IMR-90 (cell line): ENCODE measurements at regions not wholly inside any gene's neighbourhood (a gene's known extent, or its start where the extent isn't known, plus 50 kb on each side); places are given as distances from the start of the nearest gene placed in this dataset.

Experiments
- ATAC-seq: fragments of 200-7000 bp; cut with Tn5 transposase; 2 replicates; pipeline ENCODE4 v1.9.1; 2020; ENCODE audit warnings: low read depth, mild to moderate bottlenecking, moderate library complexity
- BruUV-seq: library from RNA; stranded (reverse); fragments of 400-500 nt; replicated peaks from 2 replicates; lab custom pipeline; 2021; lab: Mats Ljungman, UMichigan
- CTCF ChIA-PET: fragments of 300-600 bp; formaldehyde crosslinking; extraction: SDS; loops from one replicate; lab custom pipeline; 2021; ENCODE audit warnings: antibody characterized with exemption; lab: Yijun Ruan, JAX
- POLR2A ChIA-PET: fragments of 300-600 bp; sonication (Branson Sonifier 250); formaldehyde crosslinking; loops from one replicate; lab custom pipeline; 2022; ENCODE audit warnings: antibody characterized with exemption; ENCODE audit not compliant: unreplicated experiment; lab: Charles Lee
- DNase-seq: peaks from one replicate; pipeline ENCODE4 v3.0.0; 2013
- H2AFZ ChIP-seq: replicated peaks from 2 replicates; pipeline ENCODE3; 2013; ENCODE audit warnings: low read length, mild to moderate bottlenecking; ENCODE audit not compliant: poor library complexity
- H2AK5ac ChIP-seq: 2 replicates; pipeline ENCODE4 v1.6.1; 2013; ENCODE audit warnings: low read depth, low read length, inconsistent platforms
- H2AK9ac ChIP-seq: replicated peaks from 2 replicates; pipeline ENCODE3; 2013; ENCODE audit warnings: mild to moderate bottlenecking, low read depth, low read length, moderate library complexity; ENCODE audit not compliant: poor library complexity
- H2BK120ac ChIP-seq: 2 replicates; pipeline ENCODE4 v1.6.1; 2013; ENCODE audit warnings: low read depth, low read length, inconsistent platforms
- H2BK15ac ChIP-seq: 3 replicates; pipeline ENCODE4 v1.6.1; 2013; ENCODE audit warnings: low read depth, low read length, inconsistent platforms
- H2BK20ac ChIP-seq: 2 replicates; pipeline ENCODE4 v1.6.1; 2013; ENCODE audit warnings: low read depth, mild to moderate bottlenecking, inconsistent platforms, low read length, moderate library complexity
- H2BK5ac ChIP-seq: 2 replicates; pipeline ENCODE4 v1.6.1; 2013; ENCODE audit warnings: mild to moderate bottlenecking, low read depth, low read length, inconsistent platforms; ENCODE audit not compliant: poor library complexity, severe bottlenecking
- H3K14ac ChIP-seq: replicated peaks from 2 replicates; pipeline ENCODE4 v1.6.1; 2013; ENCODE audit warnings: low read depth, low read length, inconsistent platforms
- H3K18ac ChIP-seq: 2 replicates; pipeline ENCODE4 v1.6.1; 2013; ENCODE audit warnings: low read depth, low read length, control low read depth
- H3K23ac ChIP-seq: 2 replicates; pipeline ENCODE4 v1.6.1; 2013; ENCODE audit warnings: low read depth, low read length, inconsistent platforms
- H3K27ac ChIP-seq: 2 replicates; pipeline ENCODE4 v1.5.1; 2013; ENCODE audit warnings: mild to moderate bottlenecking, control low read depth, low read length; ENCODE audit not compliant: insufficient read depth
- H3K27me3 ChIP-seq: 2 replicates; pipeline ENCODE4 v1.6.1; 2013; ENCODE audit warnings: low read length; ENCODE audit not compliant: control insufficient read depth, insufficient read depth
- H3K36me3 ChIP-seq: 2 replicates; pipeline ENCODE4 v1.6.1; 2013; ENCODE audit warnings: low read length, mixed read lengths; ENCODE audit not compliant: control insufficient read depth, insufficient read depth
- H3K4ac ChIP-seq: 2 replicates; pipeline ENCODE4 v1.6.1; 2013; ENCODE audit warnings: low read depth, low read length, inconsistent platforms
- H3K4me1 ChIP-seq: 2 replicates; pipeline ENCODE4 v1.6.1; 2013; ENCODE audit warnings: low read length, mixed read lengths; ENCODE audit not compliant: control insufficient read depth, insufficient read depth
- H3K4me2 ChIP-seq: 2 replicates; pipeline ENCODE4 v1.6.1; 2013; ENCODE audit warnings: low read depth, mild to moderate bottlenecking, control low read depth, low read length, moderate library complexity
- H3K4me3 ChIP-seq: 2 replicates; pipeline ENCODE4 v1.5.1; 2013; ENCODE audit warnings: low read depth, mild to moderate bottlenecking, control low read depth, low read length, moderate library complexity; ENCODE audit not compliant: insufficient read depth
- H3K56ac ChIP-seq: 2 replicates; pipeline ENCODE4 v1.6.1; 2013; ENCODE audit warnings: low read length, inconsistent platforms; ENCODE audit not compliant: insufficient read depth; ENCODE audit errors: extremely low read depth
- H3K79me1 ChIP-seq, 2 experiments: 2 replicates each; pipeline ENCODE4 v1.6.1; 2013; ENCODE audit warnings: low read length in 2 of 2, inconsistent platforms in 1 of 2, low read depth in 1 of 2
- H3K9ac ChIP-seq: 2 replicates; pipeline ENCODE4 v1.6.1; 2013; ENCODE audit warnings: low read depth, low read length, control low read depth
- H3K9me1 ChIP-seq: 2 replicates; pipeline ENCODE4 v1.6.1; 2013; ENCODE audit warnings: low read length, inconsistent platforms; ENCODE audit not compliant: insufficient read depth
- H3K9me3 ChIP-seq: 2 replicates; pipeline ENCODE4 v1.6.1; 2013; ENCODE audit warnings: low read length; ENCODE audit not compliant: control insufficient read depth, insufficient read depth
- H4K20me1 ChIP-seq: 2 replicates; pipeline ENCODE4 v1.6.1; 2013; ENCODE audit warnings: low read length, inconsistent platforms; ENCODE audit not compliant: insufficient read depth
- H4K5ac ChIP-seq: 2 replicates; pipeline ENCODE4 v1.6.1; 2013; ENCODE audit warnings: mild to moderate bottlenecking, low read depth, low read length, control low read depth
- H4K8ac ChIP-seq, 2 experiments: 2 replicates each; pipeline ENCODE4 v1.6.1; 2013; ENCODE audit warnings: low read depth in 2 of 2, low read length in 2 of 2, control low read depth in 1 of 2, inconsistent platforms in 1 of 2
- H4K91ac ChIP-seq: 2 replicates; pipeline ENCODE4 v1.6.1; 2013; ENCODE audit warnings: low read depth, low read length, inconsistent platforms; ENCODE audit not compliant: insufficient read depth
- BHLHE40 ChIP-seq: fragments of 150-350 bp; IDR thresholded peaks from 2 replicates; pipeline ENCODE4 v1.6.1; 2016; ENCODE audit warnings: mild to moderate bottlenecking, low read depth, low read length
- CEBPB ChIP-seq: IDR thresholded peaks from 2 replicates; pipeline ENCODE4 v1.6.1; 2012; ENCODE audit warnings: low read depth, low read length, improper control_type of control experiment
- CHD1 ChIP-seq: IDR thresholded peaks from 2 replicates; pipeline ENCODE4 v1.6.1; 2012; ENCODE audit warnings: low read depth, low read length, improper control_type of control experiment
- FOS ChIP-seq: fragments of 150-350 bp; IDR thresholded peaks from 2 replicates; pipeline ENCODE4 v1.6.1; 2016; ENCODE audit warnings: low read depth, low read length
- MAFK ChIP-seq: IDR thresholded peaks from 2 replicates; pipeline ENCODE4 v1.6.1; 2012; ENCODE audit warnings: low read depth, low read length, improper control_type of control experiment
- MAZ ChIP-seq: IDR thresholded peaks from 2 replicates; pipeline ENCODE4 v1.6.1; 2012; ENCODE audit warnings: low read depth, mild to moderate bottlenecking, low read length, improper control_type of control experiment, moderate library complexity, borderline replicate concordance
- MXI1 ChIP-seq: IDR thresholded peaks from 2 replicates; pipeline ENCODE4 v1.6.1; 2012; ENCODE audit warnings: low read depth, mild to moderate bottlenecking, low read length, moderate library complexity, borderline replicate concordance
- NFE2L2 ChIP-seq: fragments of 150-350 bp; IDR thresholded peaks from 2 replicates; pipeline ENCODE4 v1.6.1; 2016; ENCODE audit warnings: low read depth, mild to moderate bottlenecking, low read length
- POLR2A ChIP-seq: IDR thresholded peaks from 2 replicates; pipeline ENCODE4 v1.6.1; 2012; ENCODE audit warnings: mild to moderate bottlenecking, low read depth, low read length
- RAD21 ChIP-seq: IDR thresholded peaks from 2 replicates; pipeline ENCODE4 v1.6.1; 2012; ENCODE audit warnings: low read length, improper control_type of control experiment
- RCOR1 ChIP-seq: IDR thresholded peaks from 2 replicates; pipeline ENCODE4 v1.6.1; 2012; ENCODE audit warnings: mild to moderate bottlenecking, low read length, improper control_type of control experiment; ENCODE audit not compliant: insufficient replicate concordance
- RFX5 ChIP-seq: IDR thresholded peaks from 2 replicates; pipeline ENCODE4 v1.8.0; 2012; ENCODE audit warnings: low read depth, mild to moderate bottlenecking, low read length, moderate library complexity
- SMC3 ChIP-seq: fragments of 150-350 bp; IDR thresholded peaks from 2 replicates; pipeline ENCODE4 v1.6.1; 2016; ENCODE audit warnings: low read depth, mild to moderate bottlenecking, antibody characterized with exemption, low read length, moderate library complexity
- WGBS, 2 experiments: methylation state at CpG; one replicate each; pipeline versions ENCODE4 v1.1.5 to v1.1.7; 2013; ENCODE audit warnings: missing lambda C conversion rate in 2 of 2; ENCODE audit not compliant: insufficient read length in 1 of 2; ENCODE audit errors: extremely low coverage in 2 of 2; 5-methylcytosine and 5-hydroxymethylcytosine counted together
- dilution Hi-C: fragments of 300-500 bp; cut with HindIII; formaldehyde crosslinking; loops from one replicate; pipeline ENCODE4 v1.14.3; 2018; ENCODE audit warnings: low sequenced_read_pairs; ENCODE audit not compliant: unreplicated experiment
- in situ Hi-C: fragments of 300-500 bp; cut with MboI; formaldehyde crosslinking; loops from 3 replicates; pipeline ENCODE4 v1.14.3; 2019; ENCODE audit warnings: low sequenced_read_pairs, inconsistent platforms, mixed read lengths
- intact Hi-C: fragments of 100-400 bp; cut with micrococcal nuclease; formaldehyde crosslinking; loops from 2 replicates; pipeline ENCODE4 v1.10.0; 2022
- TF ChIP-seq, protein P1 (sequence below): fragments of 150-350 bp; IDR thresholded peaks from 2 replicates; pipeline ENCODE4 v1.6.1; 2016; ENCODE audit warnings: low read depth, mild to moderate bottlenecking, low read length, moderate library complexity, borderline replicate concordance
- TF ChIP-seq, protein P2 (sequence below): fragments of 150-350 bp; IDR thresholded peaks from 2 replicates; pipeline ENCODE4 v1.6.1; 2017; ENCODE audit warnings: mild to moderate bottlenecking, antibody characterized with exemption, low read length, low read depth
- TF ChIP-seq, protein P3 (sequence below): conservative IDR thresholded peaks from 2 replicates; pipeline ENCODE4 v1.5.1; 2012; ENCODE audit warnings: mild to moderate bottlenecking, low read depth, low read length, improper control_type of control experiment

DNA sequence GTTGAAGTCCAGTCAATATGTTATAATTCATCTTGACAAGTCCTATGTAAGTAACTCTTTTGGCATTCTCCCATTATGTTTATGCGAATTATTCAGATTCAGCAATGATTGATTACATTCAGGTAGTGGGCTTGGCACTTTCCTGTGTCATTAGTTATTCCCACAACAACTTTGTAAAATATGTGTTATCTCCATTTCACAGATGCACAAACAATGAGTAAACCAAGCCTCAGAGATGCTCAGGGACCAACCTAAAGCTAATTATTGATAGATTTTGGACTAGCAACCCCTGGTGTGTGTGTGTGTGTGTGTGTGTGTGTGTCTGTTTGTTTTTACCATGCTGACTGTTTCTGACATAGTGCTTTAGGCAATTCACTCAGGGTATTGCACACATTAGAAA lies 371.1 kb upstream of the C1orf87 start:
- Histone ChIP-seq H2AFZ (no peak overlapping the region), H2BK5ac (no peak overlapping the region), H3K4me3 (no peak overlapping the region), H2BK15ac (no peak overlapping the region), H3K27me3 (no peaks in the 10 kb centered on the region), H3K14ac (no peak overlapping the region), H2AK9ac (no peak overlapping the region), H3K4me1 (no peaks in the 10 kb centered on the region), H3K36me3 (no peaks in the 10 kb centered on the region), H4K8ac (no peak overlapping the region), H3K79me1 (no peaks in the 10 kb centered on the region), H3K56ac (no peak overlapping the region), H4K20me1 (no peaks in the 10 kb centered on the region), H3K9me3 (peaks cover 2% of the 10 kb centered on the region; the same call in 1 of the 2 replicates), H3K27ac (no peak overlapping the region), H3K9ac (no peak overlapping the region), H3K23ac (no peak overlapping the region), H4K91ac (no peak overlapping the region), H2BK120ac (no peak overlapping the region), H3K18ac (no peak overlapping the region), H4K5ac (no peak overlapping the region), H3K4ac (no peak overlapping the region), H2BK20ac (no peak overlapping the region), H2AK5ac (no peak overlapping the region), H3K9me1 (no peaks in the 10 kb centered on the region), H3K4me2 (no peak overlapping the region)
- DNase-seq (no peak), ATAC-seq (no peak)
- CTCF ChIA-PET = no interaction called here
- TF ChIP-seq POLR2A (no peak), BHLHE40 (no peak), RAD21 (no peak), MXI1 (no peak), CHD1 (no peak), SMC3 (no peak), NFE2L2 (no peak), MAFK (no peak), RCOR1 (no peak), RFX5 (no peak), MAZ (no peak), CEBPB (no peak), FOS (no peak)
- TF ChIP-seq, protein P1, sequence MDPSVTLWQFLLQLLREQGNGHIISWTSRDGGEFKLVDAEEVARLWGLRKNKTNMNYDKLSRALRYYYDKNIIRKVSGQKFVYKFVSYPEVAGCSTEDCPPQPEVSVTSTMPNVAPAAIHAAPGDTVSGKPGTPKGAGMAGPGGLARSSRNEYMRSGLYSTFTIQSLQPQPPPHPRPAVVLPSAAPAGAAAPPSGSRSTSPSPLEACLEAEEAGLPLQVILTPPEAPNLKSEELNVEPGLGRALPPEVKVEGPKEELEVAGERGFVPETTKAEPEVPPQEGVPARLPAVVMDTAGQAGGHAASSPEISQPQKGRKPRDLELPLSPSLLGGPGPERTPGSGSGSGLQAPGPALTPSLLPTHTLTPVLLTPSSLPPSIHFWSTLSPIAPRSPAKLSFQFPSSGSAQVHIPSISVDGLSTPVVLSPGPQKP = no peak
- TF ChIP-seq, protein P2, sequence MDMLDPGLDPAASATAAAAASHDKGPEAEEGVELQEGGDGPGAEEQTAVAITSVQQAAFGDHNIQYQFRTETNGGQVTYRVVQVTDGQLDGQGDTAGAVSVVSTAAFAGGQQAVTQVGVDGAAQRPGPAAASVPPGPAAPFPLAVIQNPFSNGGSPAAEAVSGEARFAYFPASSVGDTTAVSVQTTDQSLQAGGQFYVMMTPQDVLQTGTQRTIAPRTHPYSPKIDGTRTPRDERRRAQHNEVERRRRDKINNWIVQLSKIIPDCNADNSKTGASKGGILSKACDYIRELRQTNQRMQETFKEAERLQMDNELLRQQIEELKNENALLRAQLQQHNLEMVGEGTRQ = no peak
- TF ChIP-seq, protein P3, sequence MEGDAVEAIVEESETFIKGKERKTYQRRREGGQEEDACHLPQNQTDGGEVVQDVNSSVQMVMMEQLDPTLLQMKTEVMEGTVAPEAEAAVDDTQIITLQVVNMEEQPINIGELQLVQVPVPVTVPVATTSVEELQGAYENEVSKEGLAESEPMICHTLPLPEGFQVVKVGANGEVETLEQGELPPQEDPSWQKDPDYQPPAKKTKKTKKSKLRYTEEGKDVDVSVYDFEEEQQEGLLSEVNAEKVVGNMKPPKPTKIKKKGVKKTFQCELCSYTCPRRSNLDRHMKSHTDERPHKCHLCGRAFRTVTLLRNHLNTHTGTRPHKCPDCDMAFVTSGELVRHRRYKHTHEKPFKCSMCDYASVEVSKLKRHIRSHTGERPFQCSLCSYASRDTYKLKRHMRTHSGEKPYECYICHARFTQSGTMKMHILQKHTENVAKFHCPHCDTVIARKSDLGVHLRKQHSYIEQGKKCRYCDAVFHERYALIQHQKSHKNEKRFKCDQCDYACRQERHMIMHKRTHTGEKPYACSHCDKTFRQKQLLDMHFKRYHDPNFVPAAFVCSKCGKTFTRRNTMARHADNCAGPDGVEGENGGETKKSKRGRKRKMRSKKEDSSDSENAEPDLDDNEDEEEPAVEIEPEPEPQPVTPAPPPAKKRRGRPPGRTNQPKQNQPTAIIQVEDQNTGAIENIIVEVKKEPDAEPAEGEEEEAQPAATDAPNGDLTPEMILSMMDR = no peak
- BruUV-seq = no TSS peak
- dilution Hi-C loops (no loop called here), in situ Hi-C loops (no loop called here), intact Hi-C loops (no loop called here)
- POLR2A ChIA-PET = no interaction called here
- WGBS, 2 experiments = no CpG with 5 or more reads among the region's 1 CpG
